ENCODE measurements at regions not wholly inside any gene's neighbourhood (a gene's known extent, or its start where the extent isn't known, plus 50 kb on each side); places are given as distances from the start of the nearest gene placed in this dataset.

DNA sequence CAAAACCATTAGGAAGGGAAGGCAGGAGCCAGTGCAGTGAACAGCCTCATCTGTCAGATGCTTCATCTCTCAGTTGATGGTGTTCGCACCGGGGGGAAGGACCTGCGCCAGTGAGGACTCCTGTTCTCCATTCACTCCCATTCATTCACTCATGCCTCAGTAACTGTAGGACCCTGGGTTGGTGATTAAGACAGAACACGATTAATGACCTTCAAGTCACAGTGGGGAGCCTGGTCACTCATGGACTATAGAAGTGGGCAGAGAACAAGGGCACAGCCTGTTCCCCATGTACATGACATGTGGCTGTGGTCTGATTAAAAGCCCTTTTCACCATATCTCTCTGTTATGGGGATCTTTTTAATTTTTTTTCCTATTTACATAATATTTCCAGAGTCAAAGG lies 113.3 kb downstream of the RPS12 start:
- TF ChIP-seq YY1 (IDR thresholded peaks at IDR 0.05; ENCODE audit: insufficient read depth, insufficient read length) (no peak), SUZ12 (IDR thresholded peaks at IDR 0.05; ENCODE audit: extremely low read depth, insufficient read depth, insufficient read length) (no peak)

Data from NT2/D1 (cell line).